ENCODE measurements at regions not wholly inside any gene's neighbourhood (a gene's known extent, or its start where the extent isn't known, plus 50 kb on each side); places are given as distances from the start of the nearest gene placed in this dataset.

GRCh38 chr16:14347706-14348105 is 276.6 kb downstream of the MRTFB start:
- SMC1A ChIA-PET (ENCODE audit: uncharacterized antibody, unreplicated experiment): interaction anchor here (1.0 kb wide), 1 partner anchor 42 kb away, joined by 3 read pairs; no protein-coding TSS in a partner anchor
- no peak for ATAC-seq
- in situ Hi-C loops (cut with MboI): no loop called here

More at GRCh38 chr16:14347706-14348105, 276.6 kb downstream of the MRTFB start:
- H3K9ac ChIP-seq (ENCODE audit: control insufficient read depth, insufficient read depth, low read length): no peak overlapping the region
- no peak overlapping the region for H3K4me3 ChIP-seq
- DNase-seq (ENCODE audit: low read depth, low spot score): no peak
- H3K4me2 ChIP-seq (ENCODE audit: control insufficient read depth, insufficient read depth): no peak overlapping the region
- no peak overlapping the region for H2AFZ ChIP-seq (ENCODE audit: control insufficient read depth, low read depth, low read length)
- H3K36me3 ChIP-seq (ENCODE audit: control insufficient read depth in 2 of 2, insufficient read depth in 2 of 2, low read length in 1 of 2): no peaks in the 10 kb centered on the region
- no peak for FAIRE-seq
- H3K27ac ChIP-seq (ENCODE audit: control insufficient read depth, insufficient read depth): no peak overlapping the region
- H3K9me3 ChIP-seq (replicated peaks; ENCODE audit: control insufficient read depth, insufficient read depth, low read length): no peaks in the 10 kb centered on the region; the same call in 2 of the 3 replicates
- H3K79me2 ChIP-seq (ENCODE audit: control insufficient read depth, insufficient read depth, low read length): no peaks in the 10 kb centered on the region
- TF ChIP-seq NFXL1 (IDR thresholded peaks at IDR 0.05; ENCODE audit: borderline replicate concordance) (no peak), E2F4 (IDR thresholded peaks at IDR 0.05; ENCODE audit: low read depth, low read length) (no peak), MYB (IDR thresholded peaks at IDR 0.05; ENCODE audit: borderline replicate concordance, low read depth, low read length) (no peak), CREB1 (IDR thresholded peaks at IDR 0.05; ENCODE audit: low read depth) (no peak), RB1 (IDR thresholded peaks at IDR 0.05; ENCODE audit: borderline replicate concordance) (no peak), PML (IDR thresholded peaks at IDR 0.05; ENCODE audit: low read length) (no peak), TCF12 (IDR thresholded peaks at IDR 0.05; ENCODE audit: low read depth, low read length) (no peak), MLLT1 (IDR thresholded peaks at IDR 0.05) (no peak), EP300 (IDR thresholded peaks at IDR 0.05; ENCODE audit: borderline replicate concordance in 1 of 2, control insufficient read depth in 1 of 2, low read depth in 2 of 2, low read length in 2 of 2) (no peak), SUZ12 (IDR thresholded peaks at IDR 0.05; ENCODE audit: unreplicated experiment) (no peak), IRF4 (IDR thresholded peaks at IDR 0.05; ENCODE audit: low read depth, low read length) (no peak), NFIC (IDR thresholded peaks at IDR 0.05; ENCODE audit: low read depth, low read length) (no peak), JUNB (IDR thresholded peaks at IDR 0.05) (no peak), POLR2AphosphoS5 (IDR thresholded peaks at IDR 0.05; ENCODE audit: low read length) (no peak), DPF2 (IDR thresholded peaks at IDR 0.05) (no peak), MEF2A (IDR thresholded peaks at IDR 0.05; ENCODE audit: insufficient read depth, low read depth, low read length) (no peak), LARP7 (IDR thresholded peaks at IDR 0.05) (no peak)
- no TSS peak for BruUV-seq (replicated peaks)
- WGBS (ENCODE audit: insufficient coverage, insufficient replicate concordance, low lambda C conversion rate, missing lambda C conversion rate): 94% methylated on average over 12 of the region's 12 CpGs
- intact Hi-C loops (cut with micrococcal nuclease; ENCODE audit: unreplicated experiment): no loop called here
- ChIA-PET RAD21 (ENCODE audit: unreplicated experiment) (no interaction called here), CTCF (no interaction called here), POLR2A (interaction anchor here (0.6 kb wide), 1 partner anchor 1548 kb away, joined by 3 read pairs; no protein-coding TSS in a partner anchor)
- H3K4me1 ChIP-seq (ENCODE audit: control insufficient read depth, insufficient read depth, low read length): peaks cover 14% of the 10 kb centered on the region
- no peaks in the 10 kb centered on the region for H3K27me3 ChIP-seq (replicated peaks in 1 of 2; ENCODE audit: control insufficient read depth in 2 of 2, insufficient read depth in 2 of 2, low read length in 1 of 2)
- no peaks in the 10 kb centered on the region for H4K20me1 ChIP-seq (ENCODE audit: control insufficient read depth, insufficient read depth)
